ENCODE measurements at regions not wholly inside any gene's neighbourhood (a gene's known extent, or its start where the extent isn't known, plus 50 kb on each side); places are given as distances from the start of the nearest gene placed in this dataset.

- no peak for TF ChIP-seq CTCF (IDR thresholded peaks at IDR 0.05)
- TF ChIP-seq POLR2AphosphoS5 (IDR thresholded peaks at IDR 0.05) = no peak
Measured at GRCh38 chr17:68809148-68809547, 146.0 kb downstream of the ABCA8 start.
